Caco-2 (cell line): ENCODE measurements at regions not wholly inside any gene's neighbourhood (a gene's known extent, or its start where the extent isn't known, plus 50 kb on each side); places are given as distances from the start of the nearest gene placed in this dataset.

Experiments used
- BruUV-seq: library from RNA; stranded (reverse); fragments of 400-500 nt; replicated peaks from 2 replicates; lab custom pipeline; 2021; lab: Mats Ljungman, UMichigan
- CTCF ChIA-PET: fragments of 300-600 bp; sonication (Branson Sonifier 250); formaldehyde crosslinking; loops from one replicate; lab custom pipeline; 2022; ENCODE audit warnings: antibody characterized with exemption; lab: Charles Lee
- POLR2A ChIA-PET: fragments of 300-600 bp; sonication (Branson Sonifier 250); formaldehyde crosslinking; loops from one replicate; lab custom pipeline; 2022; ENCODE audit warnings: antibody characterized with exemption; lab: Charles Lee
- DNase-seq, 2 experiments: peaks; one replicate each; pipeline versions ENCODE4 v3.0.0 to v3.0.0-alpha.2; 2020 to 2022
- H3K27me3 ChIP-seq: replicated peaks from 2 replicates; pipeline ENCODE4 v1.6.0; 2011; ENCODE audit warnings: low read length; ENCODE audit not compliant: control insufficient read depth, insufficient read depth
- H3K36me3 ChIP-seq: 2 replicates; pipeline ENCODE4 v1.5.1; 2011; ENCODE audit warnings: low read length; ENCODE audit not compliant: control insufficient read depth, insufficient read depth
- H3K4me1 ChIP-seq: fragments of 250-450 bp; sonication (Bioruptor Pico); 2 replicates; pipeline ENCODE4 v1.5.1; 2020; ENCODE audit warnings: mild to moderate bottlenecking
- H3K4me3 ChIP-seq: 2 replicates; pipeline ENCODE4 v1.5.1; 2011; ENCODE audit warnings: low read depth, mild to moderate bottlenecking, control low read depth, low read length
- H3K9me3 ChIP-seq: fragments of 250-450 bp; sonication (Bioruptor Pico); 2 replicates; pipeline ENCODE4 v1.5.1; 2020; ENCODE audit warnings: mild to moderate bottlenecking, moderate library complexity
- H3K27ac Mint-ChIP-seq: one replicate; pipeline ENCODE4 v1.8.0; 2022; ENCODE audit warnings: mixed read lengths; ENCODE audit not compliant: unreplicated experiment
- H3K27me3 Mint-ChIP-seq: one replicate; pipeline ENCODE4 v1.8.0; 2022; ENCODE audit warnings: mixed read lengths; ENCODE audit not compliant: insufficient read depth, unreplicated experiment
- H3K36me3 Mint-ChIP-seq: one replicate; pipeline ENCODE4 v1.8.0; 2022; ENCODE audit warnings: mild to moderate bottlenecking, mixed read lengths; ENCODE audit not compliant: insufficient read depth, unreplicated experiment
- H3K4me1 Mint-ChIP-seq: one replicate; pipeline ENCODE4 v1.8.0; 2022; ENCODE audit warnings: low read depth, mixed read lengths; ENCODE audit not compliant: unreplicated experiment
- H3K4me3 Mint-ChIP-seq: one replicate; pipeline ENCODE4 v1.8.0; 2022; ENCODE audit warnings: mild to moderate bottlenecking, moderate library complexity, mixed read lengths; ENCODE audit not compliant: unreplicated experiment
- H3K9me3 Mint-ChIP-seq: one replicate; pipeline ENCODE4 v1.8.0; 2022; ENCODE audit warnings: mixed read lengths; ENCODE audit not compliant: unreplicated experiment
- intact Hi-C: fragments of 100-400 bp; cut with micrococcal nuclease; formaldehyde crosslinking; loops from one replicate; pipeline ENCODE4 v1.10.0; 2022; ENCODE audit not compliant: unreplicated experiment
- TF ChIP-seq, protein P1 (sequence below), 2 experiments: fragments of 200-600 bp in 1 of 2; IDR thresholded peaks; 1 replicate in 1 of 2; 2 replicates in 1 of 2; pipeline versions ENCODE4 v1.5.1 to v1.8.0; 2011 to 2022; ENCODE audit warnings: antibody characterized with exemption in 1 of 2, control low read depth in 1 of 2, inconsistent platforms in 1 of 2, low read depth in 1 of 2, low read length in 1 of 2, mild to moderate bottlenecking in 1 of 2, moderate library complexity in 1 of 2; ENCODE audit not compliant: insufficient read depth in 1 of 2, severe bottlenecking in 1 of 2, unreplicated experiment in 1 of 2

DNA sequence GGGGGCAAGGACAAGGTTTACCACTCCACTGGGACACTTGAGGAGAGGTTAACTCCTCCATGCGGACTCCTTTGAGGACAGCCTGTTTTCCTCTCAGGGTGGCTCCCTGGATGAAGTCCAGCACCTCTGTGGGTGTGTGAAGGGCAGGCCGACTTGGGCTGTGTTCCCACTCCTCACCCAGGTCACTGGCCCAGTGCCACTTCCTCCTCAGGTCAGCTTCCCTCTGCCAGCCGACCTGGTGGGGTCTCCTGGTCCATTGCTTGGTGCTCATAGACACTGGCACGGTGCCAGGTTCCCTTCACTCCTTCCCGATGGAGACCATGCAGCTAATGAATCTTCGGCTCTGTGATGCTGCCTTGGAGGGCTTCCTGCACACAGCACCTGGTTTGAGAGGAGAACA, 146.4 kb upstream of the RTL1 start:
- H3K36me3 Mint-ChIP-seq, result no peaks in the 10 kb centered on the region
- BruUV-seq, result no TSS peak
- no peaks in the 10 kb centered on the region for H3K36me3 ChIP-seq
- no peak overlapping the region for H3K4me3 ChIP-seq
- no peak for DNase-seq
- ChIA-PET CTCF (no interaction called here), POLR2A (no interaction called here)
- no peaks in the 10 kb centered on the region for H3K4me1 Mint-ChIP-seq
- H3K9me3 ChIP-seq, result no peaks in the 10 kb centered on the region
- H3K27me3 Mint-ChIP-seq, result peaks cover 3% of the 10 kb centered on the region
- H3K4me1 ChIP-seq, result no peaks in the 10 kb centered on the region
- H3K27me3 ChIP-seq, result no peaks in the 10 kb centered on the region
- H3K9me3 Mint-ChIP-seq, result no peaks in the 10 kb centered on the region
- no peak overlapping the region for H3K27ac Mint-ChIP-seq
- TF ChIP-seq, protein P1, sequence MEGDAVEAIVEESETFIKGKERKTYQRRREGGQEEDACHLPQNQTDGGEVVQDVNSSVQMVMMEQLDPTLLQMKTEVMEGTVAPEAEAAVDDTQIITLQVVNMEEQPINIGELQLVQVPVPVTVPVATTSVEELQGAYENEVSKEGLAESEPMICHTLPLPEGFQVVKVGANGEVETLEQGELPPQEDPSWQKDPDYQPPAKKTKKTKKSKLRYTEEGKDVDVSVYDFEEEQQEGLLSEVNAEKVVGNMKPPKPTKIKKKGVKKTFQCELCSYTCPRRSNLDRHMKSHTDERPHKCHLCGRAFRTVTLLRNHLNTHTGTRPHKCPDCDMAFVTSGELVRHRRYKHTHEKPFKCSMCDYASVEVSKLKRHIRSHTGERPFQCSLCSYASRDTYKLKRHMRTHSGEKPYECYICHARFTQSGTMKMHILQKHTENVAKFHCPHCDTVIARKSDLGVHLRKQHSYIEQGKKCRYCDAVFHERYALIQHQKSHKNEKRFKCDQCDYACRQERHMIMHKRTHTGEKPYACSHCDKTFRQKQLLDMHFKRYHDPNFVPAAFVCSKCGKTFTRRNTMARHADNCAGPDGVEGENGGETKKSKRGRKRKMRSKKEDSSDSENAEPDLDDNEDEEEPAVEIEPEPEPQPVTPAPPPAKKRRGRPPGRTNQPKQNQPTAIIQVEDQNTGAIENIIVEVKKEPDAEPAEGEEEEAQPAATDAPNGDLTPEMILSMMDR (IDR thresholded peaks at IDR 0.05; ENCODE audit: insufficient read depth in 1 of 2, low read depth in 1 of 2, low read length in 1 of 2, severe bottlenecking in 1 of 2, unreplicated experiment in 1 of 2), result no peak
- intact Hi-C loops, result no loop called here
- H3K4me3 Mint-ChIP-seq, result no peak overlapping the region

DNA sequence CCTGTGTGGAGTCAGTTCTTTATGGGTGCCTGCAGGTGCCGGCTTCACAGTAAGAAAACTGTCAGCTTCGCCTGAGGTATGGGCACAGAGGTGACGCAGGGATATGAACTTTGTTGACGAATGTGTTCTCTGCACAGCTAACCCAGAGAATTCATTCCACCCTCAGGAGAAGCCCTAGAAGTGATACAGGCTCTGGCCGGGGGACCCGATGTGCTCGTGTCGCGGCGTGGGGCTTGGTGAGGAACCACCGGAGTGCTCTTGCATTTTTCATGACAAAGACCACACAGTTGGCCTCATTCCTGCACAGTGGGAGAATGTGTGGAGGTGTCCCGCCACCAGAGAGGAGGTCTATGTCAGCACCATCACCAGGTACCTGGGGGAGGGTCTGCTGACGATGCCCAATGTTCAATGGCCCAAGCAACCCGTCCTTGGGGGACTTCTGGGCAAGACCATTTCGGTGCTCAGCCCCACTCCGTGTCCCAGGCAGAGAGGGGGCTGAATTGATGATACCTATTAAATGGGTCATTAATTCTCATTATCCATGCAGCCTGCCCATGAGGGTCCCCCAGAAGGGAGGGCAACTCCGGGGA, 147.5 kb upstream of the RTL1 start:
- ChIA-PET POLR2A (no interaction called here), CTCF (no interaction called here)
- no peak overlapping the region for H3K4me3 Mint-ChIP-seq
- no peaks in the 10 kb centered on the region for H3K36me3 Mint-ChIP-seq
- H3K9me3 Mint-ChIP-seq, result no peaks in the 10 kb centered on the region
- Histone ChIP-seq H3K9me3 (no peaks in the 10 kb centered on the region), H3K4me3 (no peak overlapping the region), H3K36me3 (no peaks in the 10 kb centered on the region), H3K4me1 (no peaks in the 10 kb centered on the region), H3K27me3 (no peaks in the 10 kb centered on the region)
- DNase-seq, result no peak
- H3K27ac Mint-ChIP-seq, result no peak overlapping the region
- no peaks in the 10 kb centered on the region for H3K4me1 Mint-ChIP-seq
- BruUV-seq, result no TSS peak
- TF ChIP-seq, protein P1 (IDR thresholded peaks at IDR 0.05; ENCODE audit: insufficient read depth in 1 of 2, low read depth in 1 of 2, low read length in 1 of 2, severe bottlenecking in 1 of 2, unreplicated experiment in 1 of 2), result no peak
- no peaks in the 10 kb centered on the region for H3K27me3 Mint-ChIP-seq
- intact Hi-C loops, result no loop called here

DNA sequence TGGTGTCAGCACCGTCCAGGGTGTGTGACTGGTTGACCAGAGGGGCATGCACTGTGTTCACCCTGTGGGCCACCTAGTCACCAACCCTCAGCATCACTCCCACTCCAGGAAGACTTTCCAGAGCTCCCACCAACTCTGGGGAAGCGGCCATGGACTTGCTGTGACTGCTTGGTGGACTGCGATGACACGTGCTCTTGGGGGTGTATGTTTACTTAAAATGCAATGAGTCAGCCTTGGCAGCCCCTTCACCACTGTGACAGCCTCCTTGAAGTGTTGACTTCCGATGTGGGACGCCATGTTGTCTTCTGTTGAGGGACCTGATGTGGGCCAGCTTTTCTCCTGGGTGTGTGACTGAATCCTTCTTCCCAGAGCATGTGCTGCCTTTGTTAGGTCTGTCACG, 151.1 kb upstream of the RTL1 start:
- CTCF ChIA-PET, result no interaction called here
- Mint-ChIP-seq H3K4me3 (no peak overlapping the region), H3K27ac (no peak overlapping the region), H3K27me3 (no peaks in the 10 kb centered on the region), H3K9me3 (no peaks in the 10 kb centered on the region), H3K4me1 (no peaks in the 10 kb centered on the region), H3K36me3 (no peaks in the 10 kb centered on the region)
- Histone ChIP-seq H3K4me1 (no peaks in the 10 kb centered on the region), H3K27me3 (no peaks in the 10 kb centered on the region), H3K9me3 (peaks cover 10% of the 10 kb centered on the region; the same call in 1 of the 2 replicates), H3K36me3 (no peaks in the 10 kb centered on the region), H3K4me3 (no peak overlapping the region)
- POLR2A ChIA-PET, result no interaction called here
- DNase-seq, result no peak
- TF ChIP-seq, protein P1 (IDR thresholded peaks at IDR 0.05; ENCODE audit: insufficient read depth in 1 of 2, low read depth in 1 of 2, low read length in 1 of 2, severe bottlenecking in 1 of 2, unreplicated experiment in 1 of 2), result no peak
- no TSS peak for BruUV-seq
- intact Hi-C loops, result no loop called here
